ENCODE measurements at regions not wholly inside any gene's neighbourhood (a gene's known extent, or its start where the extent isn't known, plus 50 kb on each side); places are given as distances from the start of the nearest gene placed in this dataset.

DNA sequence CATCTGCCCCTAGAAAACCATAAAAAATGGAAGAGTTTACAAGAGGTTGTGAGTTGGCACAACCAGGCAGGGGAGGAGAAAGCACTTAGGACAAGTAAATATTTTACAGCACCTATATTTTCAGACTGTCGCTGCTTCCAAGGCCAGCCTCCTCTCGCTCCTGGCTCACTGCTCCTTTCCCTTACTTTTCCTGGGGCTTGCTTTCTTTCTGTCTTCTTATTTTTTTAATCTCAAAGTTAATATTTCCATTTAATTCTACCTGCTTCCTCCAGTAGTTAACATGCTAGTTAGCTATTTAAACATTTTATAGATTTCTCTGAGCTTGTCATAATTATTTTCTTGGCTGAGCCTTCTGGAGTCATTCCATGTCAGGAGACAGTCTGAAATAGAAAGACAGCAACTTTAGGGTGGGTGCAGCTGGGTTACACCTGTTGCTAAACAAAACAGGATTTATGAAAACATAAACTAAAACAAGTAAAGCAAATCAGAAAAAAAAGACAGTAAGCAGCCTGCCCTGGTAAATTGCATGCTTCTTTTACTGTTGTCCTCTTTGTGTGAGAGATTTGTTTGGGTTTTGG, 330.1 kb downstream of the DLEU7 start:
- Histone ChIP-seq H2AK5ac (ENCODE audit: insufficient read length, low read length) (no peak overlapping the region), H3K4me2 (ENCODE audit: insufficient read depth, insufficient read length, low read length) (no peak overlapping the region), H3K23ac (ENCODE audit: insufficient read length, low read depth, low read length) (no peak overlapping the region), H4K20me1 (ENCODE audit: control insufficient read depth, insufficient read depth, insufficient read length) (no peaks in the 10 kb centered on the region), H2BK15ac (ENCODE audit: low read depth, low read length) (no peak overlapping the region), H2BK20ac (ENCODE audit: low read depth, low read length, poor library complexity, severe bottlenecking) (no peak overlapping the region), H3K27me3 (ENCODE audit: insufficient read depth, low read length) (no peaks in the 10 kb centered on the region), H3K4ac (ENCODE audit: low read depth, low read length) (no peak overlapping the region), H3K79me2 (ENCODE audit: insufficient read depth, low read length) (no peaks in the 10 kb centered on the region), H3K4me1 (ENCODE audit: insufficient read depth, low read length) (no peaks in the 10 kb centered on the region), H3K9ac (ENCODE audit: extremely low read depth, insufficient read length, low read length) (no peak overlapping the region), H2BK5ac (ENCODE audit: insufficient read length, low read length) (no peak overlapping the region), H3K56ac (ENCODE audit: insufficient read length, low read depth, low read length) (no peak overlapping the region), H3K27ac (ENCODE audit: insufficient read length, low read depth, low read length) (no peak overlapping the region), H2BK12ac (ENCODE audit: insufficient read length, low read depth, low read length) (no peak overlapping the region), H3K79me1 (ENCODE audit: insufficient read depth, low read depth, low read length, poor library complexity, severe bottlenecking) (no peaks in the 10 kb centered on the region), H3K14ac (ENCODE audit: insufficient read depth, low read length) (no peak overlapping the region), H4K8ac (replicated peaks; ENCODE audit: insufficient read length, low read depth, low read length) (no peak overlapping the region), H4K5ac (ENCODE audit: insufficient read length, low read depth, low read length) (no peak overlapping the region), H3K23me2 (ENCODE audit: insufficient read length, low read depth, low read length, poor library complexity, severe bottlenecking) (no peaks in the 10 kb centered on the region), H3K9me3 (ENCODE audit: control insufficient read depth, low read depth, low read length) (no peaks in the 10 kb centered on the region), H4K91ac (ENCODE audit: insufficient read length, low read depth, low read length) (no peak overlapping the region), H3T11ph (ENCODE audit: low read length) (no peak overlapping the region), H2AFZ (ENCODE audit: low read length) (no peak overlapping the region), H2BK120ac (ENCODE audit: low read depth, low read length, poor library complexity, severe bottlenecking) (no peak overlapping the region), H3K18ac (ENCODE audit: insufficient read length, low read depth, low read length) (no peak overlapping the region)
- Mint-ChIP-seq H3K9me3 (peaks cover 10 to 11% of the 10 kb centered on the region in 2 experiments), H3K27me3 (ENCODE audit: low read depth) (no peaks in the 10 kb centered on the region; the same call in 1 of the 2 replicates), H3K4me3 (no peak overlapping the region), H3K4me1 (no peaks in the 10 kb centered on the region; a peak in 1 of 4 replicates), H3K27ac (no peak overlapping the region), H3K36me3 (ENCODE audit: insufficient read depth in 1 of 3, low read depth in 3 of 3) (peaks cover 4 to 9% (median 5%) of the 10 kb centered on the region in 3 experiments; a peak in 5 of 7 replicates)
- no CpG with 5 or more reads among the region's 2 CpGs for WGBS (ENCODE audit: extremely low coverage, insufficient read length, low lambda C conversion rate)
- DNase-seq: no peak
- TF ChIP-seq, protein P1, sequence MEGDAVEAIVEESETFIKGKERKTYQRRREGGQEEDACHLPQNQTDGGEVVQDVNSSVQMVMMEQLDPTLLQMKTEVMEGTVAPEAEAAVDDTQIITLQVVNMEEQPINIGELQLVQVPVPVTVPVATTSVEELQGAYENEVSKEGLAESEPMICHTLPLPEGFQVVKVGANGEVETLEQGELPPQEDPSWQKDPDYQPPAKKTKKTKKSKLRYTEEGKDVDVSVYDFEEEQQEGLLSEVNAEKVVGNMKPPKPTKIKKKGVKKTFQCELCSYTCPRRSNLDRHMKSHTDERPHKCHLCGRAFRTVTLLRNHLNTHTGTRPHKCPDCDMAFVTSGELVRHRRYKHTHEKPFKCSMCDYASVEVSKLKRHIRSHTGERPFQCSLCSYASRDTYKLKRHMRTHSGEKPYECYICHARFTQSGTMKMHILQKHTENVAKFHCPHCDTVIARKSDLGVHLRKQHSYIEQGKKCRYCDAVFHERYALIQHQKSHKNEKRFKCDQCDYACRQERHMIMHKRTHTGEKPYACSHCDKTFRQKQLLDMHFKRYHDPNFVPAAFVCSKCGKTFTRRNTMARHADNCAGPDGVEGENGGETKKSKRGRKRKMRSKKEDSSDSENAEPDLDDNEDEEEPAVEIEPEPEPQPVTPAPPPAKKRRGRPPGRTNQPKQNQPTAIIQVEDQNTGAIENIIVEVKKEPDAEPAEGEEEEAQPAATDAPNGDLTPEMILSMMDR (conservative IDR thresholded peaks at IDR 0.05): no peak

All from H9 (cell line).